UCSD-AML1 (cell line): ENCODE measurements at regions not wholly inside any gene's neighbourhood (a gene's known extent, or its start where the extent isn't known, plus 50 kb on each side); places are given as distances from the start of the nearest gene placed in this dataset.

Experiments
- DNase-seq: peaks from one replicate; lab custom pipeline; 2025; ENCODE audit not compliant: unreplicated experiment; lab: John Stamatoyannopoulos, UW

DNA sequence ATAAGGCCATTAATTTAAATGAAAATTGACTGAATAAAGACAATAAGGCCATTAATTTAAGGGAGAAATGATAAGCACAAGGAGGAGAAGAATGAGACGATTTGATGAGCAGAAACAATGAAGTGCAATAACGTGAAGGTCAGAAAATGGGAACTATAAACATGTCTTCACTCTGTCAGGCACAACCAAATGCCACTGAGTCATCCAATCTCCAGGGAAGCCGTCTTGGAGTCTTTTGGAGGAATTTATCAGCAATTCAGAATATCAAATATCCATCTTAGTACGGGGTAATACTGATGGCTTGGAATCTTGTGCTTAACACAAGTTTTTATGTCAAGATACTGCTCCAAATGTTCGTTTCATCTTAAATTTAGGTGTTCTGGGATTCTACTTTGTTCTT, 159.9 kb downstream of the CAPZA3 start:
- DNase-seq, result no peak

GRCh38 chr12:18898470-18898869, 160.6 kb downstream of the CAPZA3 start:
- no peak for DNase-seq

DNA sequence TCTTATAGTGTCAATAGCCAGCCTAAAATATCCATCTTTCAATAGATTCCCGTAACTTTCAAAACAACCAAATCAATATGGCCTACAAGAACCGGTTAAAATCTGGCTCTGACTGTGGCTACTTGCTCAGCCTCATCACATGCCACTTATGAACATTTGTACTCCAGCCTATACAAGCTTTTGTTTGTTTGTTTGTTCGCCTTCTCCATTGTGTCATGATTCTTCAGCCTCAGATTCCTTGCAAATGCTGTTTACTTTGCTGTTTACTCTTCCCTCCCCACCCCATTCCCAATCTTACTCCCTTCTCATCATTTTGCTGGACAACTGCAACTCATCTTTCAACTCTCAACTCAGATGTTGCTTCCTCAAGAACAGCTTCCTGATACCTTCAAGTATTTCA, 161.2 kb downstream of the CAPZA3 start:
- DNase-seq, result no peak

- DNase-seq, result no peak
Measured at GRCh38 chr12:18899678-18900317, 161.9 kb downstream of the CAPZA3 start.

- DNase-seq, result no peak
Measured at GRCh38 chr12:18905134-18905533, 167.2 kb downstream of the CAPZA3 start.

- no peak for DNase-seq
Measured at GRCh38 chr12:18906395-18906794, 168.5 kb downstream of the CAPZA3 start.

GRCh38 chr12:18907127-18907526, 169.2 kb downstream of the CAPZA3 start:
- no peak for DNase-seq

- no peak for DNase-seq
Measured at GRCh38 chr12:18907728-18908127, 169.8 kb downstream of the CAPZA3 start.

GRCh38 chr12:18908191-18908590, 170.3 kb downstream of the CAPZA3 start:
- DNase-seq, result no peak

DNA sequence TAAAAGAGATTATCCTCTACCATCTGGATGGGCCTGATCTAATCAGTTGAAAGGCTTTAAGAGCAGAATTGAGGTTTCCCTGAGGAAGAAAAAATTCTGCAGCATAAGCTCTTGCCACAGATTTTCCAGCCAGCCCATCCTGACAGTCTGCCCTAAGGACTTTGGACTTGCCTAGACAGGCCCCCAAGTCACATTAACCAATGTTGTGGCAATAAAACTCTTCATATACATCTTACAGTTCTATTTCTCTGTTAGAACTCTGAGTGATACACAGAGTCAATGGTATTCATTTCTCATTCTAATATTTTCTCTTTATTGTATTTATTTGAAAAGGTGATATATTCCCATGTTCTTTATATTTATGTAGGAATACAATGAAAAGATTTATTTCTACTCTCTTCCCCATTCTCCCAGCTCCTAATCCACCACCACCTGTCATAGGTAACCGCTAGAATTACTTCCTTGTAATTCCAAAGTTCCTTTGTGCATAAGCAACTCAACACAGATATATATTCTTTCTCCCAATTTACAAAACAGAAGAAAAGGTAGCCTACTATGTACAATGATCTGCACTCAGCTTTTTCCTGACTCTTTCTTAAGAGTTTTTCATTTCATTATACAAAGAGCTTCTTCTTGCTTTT, 182.1 kb downstream of the CAPZA3 start:
- no peak for DNase-seq

- no peak for DNase-seq
Measured at GRCh38 chr12:18922851-18923250, 184.9 kb downstream of the CAPZA3 start.

DNA sequence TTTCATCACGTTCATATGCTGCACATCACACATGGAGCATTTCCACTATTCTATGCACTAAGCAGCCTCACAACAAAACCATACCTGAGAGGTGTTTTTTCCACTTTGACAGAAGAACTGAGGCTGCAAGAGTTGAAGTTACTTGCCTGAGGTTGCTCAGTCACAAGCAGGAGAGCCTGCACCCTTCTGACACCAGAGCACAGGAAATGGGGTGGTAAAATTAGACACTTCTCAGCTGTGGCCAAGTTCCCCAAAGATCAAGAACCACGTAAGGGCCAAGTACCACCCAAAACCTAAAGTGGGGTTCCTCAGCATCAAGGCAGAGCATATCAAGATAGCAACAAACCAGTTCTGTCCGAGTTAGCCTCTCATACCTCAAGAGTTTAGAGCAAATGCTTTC, 185.8 kb downstream of the CAPZA3 start:
- DNase-seq, result no peak

GRCh38 chr12:18926188-18926587, 188.3 kb downstream of the CAPZA3 start:
- no peak for DNase-seq

- no peak for DNase-seq
Measured at GRCh38 chr12:18932211-18932610, 194.3 kb downstream of the CAPZA3 start.

- DNase-seq, result no peak
Measured at GRCh38 chr12:18932715-18933114, 194.8 kb downstream of the CAPZA3 start.

- no peak for DNase-seq
Measured at GRCh38 chr12:18935371-18935965, 194.1 kb upstream of the PLEKHA5 start.

- DNase-seq, result no peak
Measured at GRCh38 chr12:18939051-18939450, 190.5 kb upstream of the PLEKHA5 start.

- no peak for DNase-seq
Measured at GRCh38 chr12:18942669-18943068, 186.9 kb upstream of the PLEKHA5 start.

GRCh38 chr12:18943200-18943599, 186.3 kb upstream of the PLEKHA5 start:
- no peak for DNase-seq

DNA sequence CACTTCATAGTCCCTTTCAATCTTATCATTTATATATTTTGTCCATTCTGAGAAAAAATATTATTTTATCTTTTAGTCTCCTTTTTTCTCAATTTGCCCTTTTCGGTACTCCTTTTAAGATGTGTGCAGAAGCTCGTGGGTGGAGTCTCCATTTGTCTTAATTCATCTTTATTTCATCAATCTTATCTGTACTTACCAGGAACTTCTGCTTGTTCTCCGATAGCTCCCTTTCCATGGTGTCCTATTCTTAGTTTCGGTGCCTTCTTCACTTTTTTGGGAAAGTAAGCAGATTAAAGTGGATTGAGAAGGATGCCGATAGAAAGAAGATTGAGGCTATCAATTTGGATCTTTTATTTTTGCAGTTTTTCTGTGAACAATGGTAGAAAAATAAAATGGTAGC, 183.4 kb upstream of the PLEKHA5 start:
- DNase-seq, result no peak

DNA sequence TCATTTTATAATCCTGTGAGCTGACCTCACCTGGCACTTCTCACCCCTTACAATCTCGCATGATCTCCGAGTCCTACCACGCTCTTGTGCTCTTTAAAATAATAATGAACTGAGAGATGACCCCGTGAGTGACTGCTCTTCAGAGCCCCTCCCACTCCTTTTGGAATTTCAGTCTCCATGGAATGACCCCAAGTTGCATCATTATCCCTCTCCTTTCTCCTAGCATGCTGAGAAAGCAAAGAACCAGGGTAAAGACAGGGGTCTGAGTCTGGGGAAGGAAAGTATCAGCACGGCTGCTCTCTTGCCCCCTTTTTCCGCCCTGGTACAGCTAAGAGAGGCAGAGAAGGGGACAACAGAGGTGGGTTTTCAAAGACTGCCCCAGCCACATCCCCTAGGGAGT, 178.3 kb upstream of the PLEKHA5 start:
- no peak for DNase-seq

- DNase-seq, result no peak
Measured at GRCh38 chr12:18953505-18953904, 176.0 kb upstream of the PLEKHA5 start.

DNA sequence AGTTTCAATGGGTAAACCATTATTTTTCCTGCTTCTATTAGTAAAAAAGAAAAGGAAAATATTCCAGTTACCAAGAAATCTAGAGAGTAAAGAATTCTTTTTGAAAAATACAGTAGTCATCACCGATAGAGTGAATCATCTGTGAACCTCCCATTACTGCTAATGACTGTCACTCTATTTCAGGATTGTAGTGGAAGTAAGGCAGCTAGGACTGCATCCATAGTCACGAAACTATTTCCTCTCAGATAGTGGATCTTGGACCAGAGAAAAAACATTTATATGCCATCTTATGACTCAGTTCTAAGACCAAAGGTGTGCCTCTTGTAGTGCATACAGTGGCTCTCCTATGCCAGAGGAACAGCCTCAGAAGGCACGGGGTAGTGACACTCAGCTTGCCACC, 173.9 kb upstream of the PLEKHA5 start:
- DNase-seq, result no peak
